Loucy (cell line): ENCODE measurements at regions not wholly inside any gene's neighbourhood (a gene's known extent, or its start where the extent isn't known, plus 50 kb on each side); places are given as distances from the start of the nearest gene placed in this dataset.

ENCODE experiments used
- CTCF ChIP-seq: fragments of 200-600 bp; sonication (generic); conservative IDR thresholded peaks from 2 replicates; pipeline ENCODE4 v1.5.1; 2014; ENCODE audit warnings: mild to moderate bottlenecking, antibody characterized with exemption, low read length
- EZH2phosphoT487 ChIP-seq: fragments of 200-600 bp; IDR thresholded peaks from 2 replicates; pipeline ENCODE4 v1.6.1; 2018; ENCODE audit warnings: antibody characterized with exemption, mild to moderate bottlenecking, moderate library complexity, borderline replicate concordance

- TF ChIP-seq CTCF (no peak), EZH2phosphoT487 (no peak)
These were observed 178.9 kb downstream of the CTTN start for GRCh38 chr11:70577258-70577603.
